Choroid plexus epithelial cell (primary cell): ENCODE measurements at regions not wholly inside any gene's neighbourhood (a gene's known extent, or its start where the extent isn't known, plus 50 kb on each side); places are given as distances from the start of the nearest gene placed in this dataset.
"Not testable (repeated sequence)": the region's sequence is repeated elsewhere in the genome, so short reads cannot be mapped to it uniquely, and the experiment has no call there.

ENCODE experiments used
- DNase-seq: peaks from one replicate; pipeline ENCODE4 v3.0.0-alpha.2; 2010; ENCODE audit warnings: low read depth
- H3K4me3 ChIP-seq: 2 replicates; pipeline ENCODE4 v1.5.1; 2011; ENCODE audit warnings: low read depth, mild to moderate bottlenecking, control low read depth, low read length, moderate library complexity
- TF ChIP-seq, protein P1 (sequence below): conservative IDR thresholded peaks from 2 replicates; pipeline ENCODE4 v1.5.1; 2011; ENCODE audit warnings: low read depth, mild to moderate bottlenecking, control low read depth, inconsistent platforms, low read length, moderate library complexity

DNA sequence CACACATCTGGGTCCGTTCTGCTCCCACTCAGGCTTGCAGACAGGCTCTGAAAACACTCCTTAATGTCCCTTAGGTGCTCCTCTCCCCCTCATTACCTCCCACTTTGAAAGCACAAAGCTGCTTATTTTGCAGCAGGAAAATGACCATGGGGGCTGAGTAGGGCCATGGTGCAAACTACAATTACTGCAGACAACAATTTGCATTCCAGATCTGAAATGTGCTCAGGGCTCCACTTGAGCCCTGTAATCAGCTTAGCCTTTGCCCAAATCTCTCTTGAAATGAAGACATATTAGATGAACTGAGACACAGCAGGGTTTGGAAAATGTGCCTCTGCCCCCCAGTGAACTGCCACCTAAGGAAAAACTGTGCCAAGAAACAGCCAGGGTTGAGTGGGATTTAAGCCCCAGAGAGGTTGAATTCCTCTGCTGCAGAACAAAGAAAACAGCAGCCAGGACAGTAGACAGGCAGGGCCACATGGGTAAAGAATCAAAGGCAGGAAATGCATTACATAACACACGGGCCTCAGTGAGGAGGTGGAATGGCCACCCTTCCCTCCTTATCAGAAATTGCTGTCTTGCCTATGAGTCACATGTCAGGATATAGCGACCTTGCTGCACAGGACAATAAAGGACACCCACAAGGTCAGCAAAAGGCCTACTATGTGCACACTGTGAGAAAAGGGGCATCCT lies 126.8 kb upstream of the ARHGEF3 start:
- TF ChIP-seq, protein P1, sequence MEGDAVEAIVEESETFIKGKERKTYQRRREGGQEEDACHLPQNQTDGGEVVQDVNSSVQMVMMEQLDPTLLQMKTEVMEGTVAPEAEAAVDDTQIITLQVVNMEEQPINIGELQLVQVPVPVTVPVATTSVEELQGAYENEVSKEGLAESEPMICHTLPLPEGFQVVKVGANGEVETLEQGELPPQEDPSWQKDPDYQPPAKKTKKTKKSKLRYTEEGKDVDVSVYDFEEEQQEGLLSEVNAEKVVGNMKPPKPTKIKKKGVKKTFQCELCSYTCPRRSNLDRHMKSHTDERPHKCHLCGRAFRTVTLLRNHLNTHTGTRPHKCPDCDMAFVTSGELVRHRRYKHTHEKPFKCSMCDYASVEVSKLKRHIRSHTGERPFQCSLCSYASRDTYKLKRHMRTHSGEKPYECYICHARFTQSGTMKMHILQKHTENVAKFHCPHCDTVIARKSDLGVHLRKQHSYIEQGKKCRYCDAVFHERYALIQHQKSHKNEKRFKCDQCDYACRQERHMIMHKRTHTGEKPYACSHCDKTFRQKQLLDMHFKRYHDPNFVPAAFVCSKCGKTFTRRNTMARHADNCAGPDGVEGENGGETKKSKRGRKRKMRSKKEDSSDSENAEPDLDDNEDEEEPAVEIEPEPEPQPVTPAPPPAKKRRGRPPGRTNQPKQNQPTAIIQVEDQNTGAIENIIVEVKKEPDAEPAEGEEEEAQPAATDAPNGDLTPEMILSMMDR, result no peak
- H3K4me3 ChIP-seq, result no peak overlapping the region
- peak; percentile 42 for DNase-seq

DNA sequence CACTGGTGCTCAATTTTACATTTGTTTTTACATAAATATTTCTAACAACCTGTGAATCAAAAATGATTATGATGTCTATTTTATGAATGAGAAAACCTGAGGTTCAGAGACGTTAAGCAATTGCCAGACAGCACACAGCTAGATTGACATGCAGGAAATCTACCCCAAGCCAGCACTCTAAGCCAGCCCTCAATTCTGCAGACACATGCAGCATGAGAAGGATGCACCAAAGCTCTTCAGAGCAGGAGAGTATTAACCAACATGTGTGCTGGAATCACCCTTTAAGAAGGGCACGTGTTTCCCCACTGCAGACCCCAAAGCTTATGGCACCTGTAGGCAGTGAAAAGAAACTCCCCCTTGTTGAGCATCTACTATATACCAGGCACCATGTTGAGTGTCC lies 126.1 kb upstream of the ARHGEF3 start:
- TF ChIP-seq, protein P1, result no peak
- DNase-seq, result no peak
- H3K4me3 ChIP-seq, result no peak overlapping the region

DNA sequence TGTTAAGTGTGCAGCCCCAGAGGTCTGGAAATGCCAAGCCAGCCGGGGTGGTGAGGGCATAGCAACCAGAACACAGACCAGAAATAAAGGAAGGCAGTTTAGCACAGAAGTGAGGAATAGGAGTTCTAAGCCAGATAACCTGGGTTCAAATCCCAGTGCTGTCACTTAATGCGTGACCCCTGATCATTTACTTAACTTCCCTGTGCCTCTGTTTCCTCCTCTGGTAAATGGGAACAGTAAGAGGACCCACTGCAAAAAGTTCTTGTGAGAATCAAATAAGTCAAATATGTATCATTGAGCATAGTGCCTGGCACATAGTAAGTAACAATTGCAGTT lies 125.2 kb upstream of the ARHGEF3 start:
- no peak overlapping the region for H3K4me3 ChIP-seq
- DNase-seq, result no peak
- TF ChIP-seq, protein P1, result no peak

DNA sequence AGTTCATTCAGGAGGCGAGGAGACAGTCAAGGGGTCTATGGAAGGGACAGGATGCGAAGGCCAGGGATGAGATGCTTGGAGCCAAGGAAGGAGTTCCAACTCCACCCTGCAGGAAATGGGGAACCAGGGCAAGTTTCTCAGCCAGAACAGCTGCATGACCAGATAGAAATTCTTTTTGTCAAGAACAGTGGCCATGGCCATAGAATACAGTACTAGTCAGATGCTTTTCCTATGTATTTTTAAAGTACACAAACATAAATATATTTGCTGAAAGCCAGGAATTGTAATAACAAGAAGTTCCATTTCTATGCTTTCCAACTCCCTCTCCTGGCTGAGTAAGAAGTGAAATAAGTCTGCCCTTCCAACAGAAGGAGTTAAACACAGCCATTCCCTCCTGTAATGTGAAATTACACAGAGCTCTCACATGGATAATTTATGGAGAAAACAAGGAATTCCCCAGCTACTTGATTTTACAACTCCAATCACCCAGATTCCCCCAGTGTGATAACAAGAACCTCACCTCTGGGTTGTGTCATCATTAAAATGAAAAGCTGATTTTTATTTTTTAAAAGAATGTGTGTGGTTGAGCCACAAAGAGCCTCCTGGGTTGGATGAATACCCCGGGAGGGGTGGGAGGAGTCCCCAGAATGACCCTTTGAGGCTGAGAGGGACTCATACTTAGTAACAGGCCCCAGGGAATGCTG lies 124.6 kb upstream of the ARHGEF3 start:
- H3K4me3 ChIP-seq, result no peak overlapping the region
- peak; percentile 45 for DNase-seq
- TF ChIP-seq, protein P1, result peak; percentile 41

DNA sequence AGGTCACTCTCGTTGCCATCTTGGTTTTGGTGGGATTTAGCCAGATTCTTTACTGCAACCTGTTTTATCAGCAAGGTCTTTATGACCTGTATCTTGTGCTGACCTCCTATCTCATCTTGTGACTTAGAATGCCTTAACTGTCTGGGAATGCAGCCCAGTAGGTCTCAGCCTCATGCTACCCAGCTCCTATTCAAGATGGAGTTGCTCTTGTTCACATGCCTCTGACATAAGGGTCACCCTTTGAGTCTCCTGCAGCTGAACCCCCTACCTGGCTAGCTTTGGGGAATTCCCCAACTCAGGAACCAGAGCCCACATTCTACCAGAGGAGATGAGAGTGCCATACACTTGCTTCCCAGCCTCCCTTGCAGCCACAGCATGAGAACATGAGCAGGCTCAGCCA lies 123.0 kb upstream of the ARHGEF3 start:
- DNase-seq, H3K4me3 ChIP-seq: not testable (repeated sequence)

DNA sequence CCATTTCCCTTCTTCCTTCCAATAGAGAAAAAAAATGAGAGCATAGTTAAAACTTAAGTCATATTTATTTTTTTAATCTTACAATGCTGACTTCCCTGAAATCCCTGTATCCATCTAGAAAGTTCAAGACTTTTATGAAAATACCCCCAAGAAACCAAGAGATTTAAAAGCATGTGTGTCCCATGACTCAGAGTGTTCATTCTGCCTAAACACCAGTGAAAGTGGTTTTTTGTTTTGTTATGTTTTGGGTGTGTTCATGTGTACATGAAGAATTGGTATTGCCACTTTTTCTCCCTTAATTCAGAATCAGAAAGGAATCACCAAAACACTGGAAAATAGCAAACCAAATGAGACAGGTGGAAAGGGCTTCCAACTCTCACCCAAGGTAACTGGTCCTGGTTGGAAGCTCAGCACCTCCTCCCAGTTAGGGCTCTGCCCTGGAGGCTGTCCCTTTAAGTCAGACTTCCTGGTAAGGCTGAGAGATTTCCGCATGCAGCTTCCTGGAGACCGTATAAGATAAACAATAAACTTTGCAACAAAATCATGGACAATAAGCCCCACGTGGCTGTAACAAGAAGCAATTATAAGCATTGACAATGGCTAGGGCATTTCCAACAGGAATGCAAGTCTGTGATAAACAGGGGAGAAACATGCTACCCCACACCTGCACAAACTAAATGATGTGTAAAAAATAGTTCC lies 121.9 kb upstream of the ARHGEF3 start:
- TF ChIP-seq, protein P1, result no peak
- H3K4me3 ChIP-seq, result no peak overlapping the region
- peak; percentile 55 for DNase-seq

DNA sequence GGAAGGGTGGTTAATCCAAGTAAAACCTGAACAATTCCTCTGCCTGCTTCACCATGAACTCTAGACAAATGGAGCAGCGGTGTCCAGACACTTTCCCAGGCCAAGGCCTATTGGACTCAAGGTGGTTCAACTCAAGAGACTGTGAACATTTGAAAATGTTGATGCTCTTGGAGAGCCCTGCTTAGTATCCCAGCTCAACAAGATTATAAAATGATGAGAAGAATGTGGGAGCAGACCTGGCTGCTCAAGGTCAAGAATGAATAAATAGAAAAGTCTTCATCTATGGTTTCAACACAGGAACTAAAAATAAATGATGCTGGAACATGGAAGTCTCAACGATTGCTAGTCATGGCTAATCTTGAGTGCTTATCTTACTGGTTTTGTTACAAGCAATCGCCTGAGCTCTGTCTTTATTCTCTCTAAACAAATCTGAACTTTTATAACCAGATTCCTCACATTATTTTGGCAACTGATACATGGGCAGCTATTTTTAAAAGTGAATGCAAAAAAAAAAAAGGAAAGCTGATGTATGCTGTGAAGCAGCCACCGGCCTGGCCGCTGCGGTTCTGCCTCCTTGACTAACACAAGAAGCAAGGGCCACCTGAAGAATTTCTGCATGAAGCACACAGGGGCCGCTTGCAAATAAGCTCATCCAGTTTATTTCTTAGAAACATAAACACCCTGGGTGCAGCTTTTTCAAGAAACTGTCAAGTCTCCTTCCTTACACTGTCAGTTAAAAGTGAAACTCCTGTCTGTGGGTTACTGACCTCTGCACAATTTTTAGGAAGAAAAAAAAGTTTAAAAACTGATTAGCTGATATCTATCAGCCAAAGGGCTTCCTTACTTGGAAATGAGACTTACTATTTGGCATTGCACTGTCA lies 120.1 kb upstream of the ARHGEF3 start:
- DNase-seq, result peak; percentile 76
- TF ChIP-seq, protein P1, result no peak
- H3K4me3 ChIP-seq, result no peak overlapping the region
